ENCODE measurements at regions not wholly inside any gene's neighbourhood (a gene's known extent, or its start where the extent isn't known, plus 50 kb on each side); places are given as distances from the start of the nearest gene placed in this dataset.

- TF ChIP-seq, protein P1, sequence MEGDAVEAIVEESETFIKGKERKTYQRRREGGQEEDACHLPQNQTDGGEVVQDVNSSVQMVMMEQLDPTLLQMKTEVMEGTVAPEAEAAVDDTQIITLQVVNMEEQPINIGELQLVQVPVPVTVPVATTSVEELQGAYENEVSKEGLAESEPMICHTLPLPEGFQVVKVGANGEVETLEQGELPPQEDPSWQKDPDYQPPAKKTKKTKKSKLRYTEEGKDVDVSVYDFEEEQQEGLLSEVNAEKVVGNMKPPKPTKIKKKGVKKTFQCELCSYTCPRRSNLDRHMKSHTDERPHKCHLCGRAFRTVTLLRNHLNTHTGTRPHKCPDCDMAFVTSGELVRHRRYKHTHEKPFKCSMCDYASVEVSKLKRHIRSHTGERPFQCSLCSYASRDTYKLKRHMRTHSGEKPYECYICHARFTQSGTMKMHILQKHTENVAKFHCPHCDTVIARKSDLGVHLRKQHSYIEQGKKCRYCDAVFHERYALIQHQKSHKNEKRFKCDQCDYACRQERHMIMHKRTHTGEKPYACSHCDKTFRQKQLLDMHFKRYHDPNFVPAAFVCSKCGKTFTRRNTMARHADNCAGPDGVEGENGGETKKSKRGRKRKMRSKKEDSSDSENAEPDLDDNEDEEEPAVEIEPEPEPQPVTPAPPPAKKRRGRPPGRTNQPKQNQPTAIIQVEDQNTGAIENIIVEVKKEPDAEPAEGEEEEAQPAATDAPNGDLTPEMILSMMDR (IDR thresholded peaks at IDR 0.05), result no peak
- ATAC-seq (no peak), DNase-seq (no peak)
- peaks cover 4% of the 10 kb centered on the region for H3K9me3 ChIP-seq
- intact Hi-C loops (cut with DNase I, micrococcal nuclease), result no loop called here
- no peaks in the 10 kb centered on the region for H3K4me1 ChIP-seq (ENCODE audit: low read depth)
- no peak overlapping the region for H3K4me3 ChIP-seq
- H3K36me3 ChIP-seq (ENCODE audit: low read depth), result no peaks in the 10 kb centered on the region
Observed at GRCh38 chr18:78150590-78150989, 829.0 kb upstream of the SALL3 start.

DNA sequence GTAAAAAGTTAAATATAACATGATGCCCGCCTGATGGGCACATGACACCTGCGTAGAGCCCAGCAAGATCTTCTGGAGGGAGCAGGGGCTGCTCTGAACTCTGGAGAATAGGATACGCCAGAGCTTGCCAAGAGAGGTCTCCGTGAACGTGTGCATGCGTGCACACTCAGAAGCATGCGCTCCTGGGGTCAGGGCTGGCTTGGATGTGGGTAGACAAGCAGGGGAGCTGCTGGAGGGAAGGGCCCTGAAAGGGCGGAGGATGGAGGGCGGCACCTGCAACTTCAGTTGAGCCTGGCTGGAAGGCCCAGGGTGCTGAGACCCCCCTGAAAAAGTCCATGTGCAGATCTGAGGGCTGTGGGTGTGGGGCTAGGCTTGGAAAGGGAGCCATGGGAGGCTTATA is 828.4 kb upstream of the SALL3 start:
- Histone ChIP-seq H3K4me1 (ENCODE audit: low read depth) (no peaks in the 10 kb centered on the region), H3K9me3 (peaks cover 4% of the 10 kb centered on the region), H3K4me3 (no peak overlapping the region), H3K36me3 (ENCODE audit: low read depth) (no peaks in the 10 kb centered on the region)
- intact Hi-C loops (cut with DNase I, micrococcal nuclease), result no loop called here
- ATAC-seq, result no peak
- TF ChIP-seq, protein P1 (IDR thresholded peaks at IDR 0.05), result no peak
- DNase-seq, result no peak

DNA sequence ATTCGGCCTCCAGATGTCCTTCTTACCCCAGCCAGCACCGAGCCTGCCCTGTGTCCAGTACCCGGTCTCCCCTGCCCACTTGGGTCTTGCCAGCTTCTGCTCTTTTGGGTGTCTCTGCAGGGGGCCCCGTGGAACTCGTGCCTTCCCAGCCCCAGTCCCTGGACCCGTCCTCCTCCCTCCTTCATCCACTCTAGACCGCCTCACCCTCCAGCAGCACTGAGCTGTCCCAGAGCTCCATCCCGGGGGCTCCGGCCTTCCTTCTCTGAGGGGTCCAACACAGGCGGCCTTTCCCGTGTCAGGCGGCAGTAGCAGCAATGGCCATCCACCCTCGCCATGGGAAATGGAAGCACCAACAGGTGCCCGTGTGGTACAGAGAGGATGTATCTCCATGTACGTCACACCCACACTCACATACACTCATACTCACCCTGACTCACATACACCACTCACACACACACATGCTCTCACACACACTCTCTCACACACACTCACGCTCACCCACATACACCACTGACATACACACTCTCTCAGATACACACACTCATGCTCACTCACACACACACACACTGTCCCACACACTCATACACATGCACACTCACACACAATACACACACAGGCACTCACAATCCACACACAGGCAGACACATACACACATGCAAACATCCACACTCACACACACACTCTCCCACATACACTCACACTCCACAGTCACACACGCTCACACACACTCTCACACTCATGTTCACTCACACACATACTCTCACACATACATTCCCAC is 827.5 kb upstream of the SALL3 start:
- DNase-seq, result no peak
- TF ChIP-seq, protein P1 (IDR thresholded peaks at IDR 0.05), result no peak
- peaks cover 9% of the 10 kb centered on the region for H3K9me3 ChIP-seq
- intact Hi-C loops (cut with DNase I, micrococcal nuclease), result no loop called here
- no peaks in the 10 kb centered on the region for H3K36me3 ChIP-seq (ENCODE audit: low read depth)
- H3K4me3 ChIP-seq, result no peak overlapping the region
- ATAC-seq, result no peak
- H3K4me1 ChIP-seq (ENCODE audit: low read depth), result no peaks in the 10 kb centered on the region

DNA sequence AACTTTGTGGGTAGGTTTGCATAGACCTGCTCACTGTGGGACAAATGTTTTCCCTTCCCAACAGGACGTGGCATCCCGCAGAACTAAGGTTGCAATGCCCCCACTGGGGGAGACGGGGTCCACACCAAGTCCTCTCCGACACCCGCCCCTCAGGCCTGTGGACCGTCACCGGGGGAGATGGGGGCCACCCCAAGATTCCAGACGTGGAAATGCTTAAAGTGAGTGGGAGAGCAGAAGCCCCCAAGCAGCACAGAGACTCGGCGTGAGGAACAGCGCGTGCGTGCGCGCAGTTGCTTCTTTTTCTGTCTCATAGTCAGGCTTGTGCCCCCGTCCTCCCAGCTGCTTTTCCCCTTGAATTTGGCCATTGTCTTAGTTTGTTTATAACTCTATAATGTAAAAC is 826.3 kb upstream of the SALL3 start:
- TF ChIP-seq, protein P1 (IDR thresholded peaks at IDR 0.05), result no peak

DNA sequence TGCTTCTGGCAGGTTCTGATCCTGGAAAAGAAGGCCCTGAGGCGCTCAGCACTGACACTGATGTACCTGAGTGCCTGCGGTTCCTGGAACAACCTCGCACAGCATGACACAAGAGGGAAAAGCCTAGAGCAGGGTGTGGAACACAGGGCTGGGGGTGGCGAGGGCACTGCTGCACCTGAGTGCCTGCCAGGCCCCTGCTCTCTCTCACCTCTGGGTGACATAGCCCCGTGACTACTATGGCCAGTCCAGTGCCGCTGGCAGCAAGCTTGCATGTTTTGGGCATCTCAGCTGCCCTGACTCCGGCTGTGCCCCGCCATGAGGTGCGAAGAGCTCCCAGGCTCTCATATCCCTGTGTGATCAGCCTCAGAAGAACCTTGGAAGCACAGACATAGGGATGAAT is 825.2 kb upstream of the SALL3 start:
- DNase-seq, result no peak
- no peak for ATAC-seq
- TF ChIP-seq, protein P1 (IDR thresholded peaks at IDR 0.05), result no peak
- Histone ChIP-seq H3K36me3 (ENCODE audit: low read depth) (no peaks in the 10 kb centered on the region), H3K9me3 (peaks cover 9% of the 10 kb centered on the region), H3K4me3 (no peak overlapping the region), H3K4me1 (ENCODE audit: low read depth) (no peaks in the 10 kb centered on the region)
- intact Hi-C loops (cut with DNase I, micrococcal nuclease), result no loop called here

More for the DNA sequence above, 826.3 kb upstream of the SALL3 start:
- Histone ChIP-seq H3K9me3 (peaks cover 9% of the 10 kb centered on the region), H3K36me3 (ENCODE audit: low read depth) (no peaks in the 10 kb centered on the region), H3K4me3 (no peak overlapping the region), H3K4me1 (ENCODE audit: low read depth) (no peaks in the 10 kb centered on the region)
- intact Hi-C loops (cut with DNase I, micrococcal nuclease), result no loop called here
- ATAC-seq, result no peak
- no peak for DNase-seq
